BJ (cell line): ENCODE measurements at regions not wholly inside any gene's neighbourhood (a gene's known extent, or its start where the extent isn't known, plus 50 kb on each side); places are given as distances from the start of the nearest gene placed in this dataset.

Experiments
- CTCF ChIA-PET: fragments of 350-600 bp; formaldehyde crosslinking; extraction: SDS; loops from one replicate; lab custom pipeline; 2021; ENCODE audit warnings: antibody characterized with exemption, inconsistent platforms; lab: Yijun Ruan, JAX
- POLR2A ChIA-PET: fragments of 300-600 bp; sonication (Branson Sonifier 250); formaldehyde crosslinking; extraction: SDS; loops from one replicate; lab custom pipeline; 2021; ENCODE audit warnings: antibody characterized with exemption; lab: Charles Lee
- DNase-seq: peaks from one replicate; pipeline ENCODE4 v3.0.0-alpha.2; 2011; ENCODE audit warnings: low read depth
- H3K27me3 ChIP-seq: 2 replicates; pipeline ENCODE4 v1.6.0; 2011; ENCODE audit warnings: low read length; ENCODE audit not compliant: control insufficient read depth, insufficient read depth
- H3K36me3 ChIP-seq: 2 replicates; pipeline ENCODE4 v1.5.1; 2011; ENCODE audit warnings: low read length; ENCODE audit not compliant: control insufficient read depth, insufficient read depth
- H3K4me3 ChIP-seq: 2 replicates; pipeline ENCODE4 v1.5.1; 2011; ENCODE audit warnings: low read depth, mild to moderate bottlenecking, control low read depth, low read length
- CTCF ChIP-seq: IDR thresholded peaks from 2 replicates; pipeline ENCODE4 v1.5.1; 2011; ENCODE audit warnings: low read depth, mild to moderate bottlenecking, control low read depth, inconsistent platforms, low read length, moderate library complexity; ENCODE audit not compliant: insufficient read depth

DNA sequence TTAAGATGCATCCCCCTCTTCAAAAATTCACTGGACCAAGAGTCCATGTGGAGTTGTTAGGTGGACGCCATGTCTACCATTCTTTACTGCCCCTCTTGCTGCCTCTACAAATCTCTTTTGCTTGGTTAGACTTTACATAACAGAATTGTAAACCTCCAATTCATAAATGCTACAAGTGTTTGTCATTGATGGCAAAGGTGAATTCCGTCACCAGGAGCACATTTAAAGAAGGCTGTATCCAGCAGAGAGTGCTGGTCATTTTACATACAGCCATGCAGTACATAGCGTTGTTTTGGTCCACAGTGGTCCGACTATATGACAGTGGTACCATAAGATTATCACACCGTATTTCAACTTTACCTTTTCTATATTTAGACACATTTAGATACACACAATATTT, 274.5 kb downstream of the MYCN start:
- Histone ChIP-seq H3K36me3 (no peaks in the 10 kb centered on the region), H3K4me3 (no peak overlapping the region), H3K27me3 (no peaks in the 10 kb centered on the region)
- POLR2A ChIA-PET, result no interaction called here
- CTCF ChIA-PET, result no interaction called here
- DNase-seq, result no peak
- TF ChIP-seq CTCF, result no peak

- TF ChIP-seq CTCF, result no peak
- H3K4me3 ChIP-seq, result no peak overlapping the region
- DNase-seq, result no peak
- H3K27me3 ChIP-seq, result no peaks in the 10 kb centered on the region
- H3K36me3 ChIP-seq, result no peaks in the 10 kb centered on the region
- POLR2A ChIA-PET, result no interaction called here
- CTCF ChIA-PET, result no interaction called here
These were observed 274.0 kb downstream of the MYCN start for GRCh38 chr2:16214391-16214790.

- POLR2A ChIA-PET, result no interaction called here
- Histone ChIP-seq H3K27me3 (no peaks in the 10 kb centered on the region), H3K4me3 (no peak overlapping the region), H3K36me3 (no peaks in the 10 kb centered on the region)
- no peak for TF ChIP-seq CTCF
- CTCF ChIA-PET, result no interaction called here
- DNase-seq, result no peak
These were observed 272.0 kb downstream of the MYCN start for GRCh38 chr2:16212321-16212720.

GRCh38 chr2:16211341-16211740, 271.0 kb downstream of the MYCN start:
- ChIA-PET POLR2A (no interaction called here), CTCF (no interaction called here)
- Histone ChIP-seq H3K27me3 (no peaks in the 10 kb centered on the region), H3K4me3 (no peak overlapping the region), H3K36me3 (no peaks in the 10 kb centered on the region)
- no peak for DNase-seq
- no peak for TF ChIP-seq CTCF

- no peaks in the 10 kb centered on the region for H3K27me3 ChIP-seq
- ChIA-PET POLR2A (no interaction called here), CTCF (no interaction called here)
- H3K4me3 ChIP-seq, result no peak overlapping the region
- no peak for DNase-seq
- TF ChIP-seq CTCF, result no peak
- H3K36me3 ChIP-seq, result no peaks in the 10 kb centered on the region
These were observed 270.5 kb downstream of the MYCN start for GRCh38 chr2:16210841-16211240.
